Keratinocyte (primary cell): ENCODE measurements at regions not wholly inside any gene's neighbourhood (a gene's known extent, or its start where the extent isn't known, plus 50 kb on each side); places are given as distances from the start of the nearest gene placed in this dataset.

Experiments used
- DNase-seq: peaks from one replicate; pipeline ENCODE4 v3.0.0-alpha.2; 2011; ENCODE audit warnings: low read depth, missing footprints, low spot score
- FAIRE-seq: peaks from 2 replicates; lab custom pipeline; 2011; peaks lifted over from hg19 to GRCh38; lab: Jason Lieb, UNC
- H2AFZ ChIP-seq: 2 replicates; pipeline ENCODE4 v1.6.0; 2012; ENCODE audit warnings: low read length, control low read depth, inconsistent platforms; ENCODE audit not compliant: control insufficient read depth
- H3K27ac ChIP-seq: 2 replicates; pipeline ENCODE4 v1.5.1; 2011; ENCODE audit warnings: low read length; ENCODE audit not compliant: control insufficient read depth, insufficient read depth
- H3K27me3 ChIP-seq: 3 replicates; pipeline ENCODE4 v1.6.0; 2011; ENCODE audit warnings: low read length; ENCODE audit not compliant: control insufficient read depth, insufficient read depth; ENCODE audit errors: extremely low read depth
- H3K36me3 ChIP-seq, 2 experiments: 2 replicates in 1 of 2; 3 replicates in 1 of 2; pipeline ENCODE4 v1.5.1; 2011; ENCODE audit warnings: low read length in 2 of 2, mild to moderate bottlenecking in 1 of 2; ENCODE audit not compliant: control insufficient read depth in 2 of 2, insufficient read depth in 2 of 2; ENCODE audit errors: extremely low read depth in 1 of 2
- H3K4me1 ChIP-seq: 3 replicates; pipeline ENCODE4 v1.5.1; 2011; ENCODE audit warnings: low read length; ENCODE audit not compliant: control insufficient read depth, insufficient read depth; ENCODE audit errors: extremely low read depth
- H3K4me2 ChIP-seq: 3 replicates; pipeline ENCODE4 v1.6.0; 2011; ENCODE audit warnings: low read depth, low read length; ENCODE audit not compliant: control insufficient read depth, insufficient read depth; ENCODE audit errors: extremely low read depth
- H3K4me3 ChIP-seq, 3 experiments: fragments of 200-600 bp in 1 of 3; sonication (generic) in 1 of 3; 2 replicates in 2 of 3; 3 replicates in 1 of 3; pipeline ENCODE4 v1.5.1; 2011 to 2016; ENCODE audit warnings: low read length in 3 of 3, mild to moderate bottlenecking in 3 of 3, control low read depth in 2 of 3, inconsistent platforms in 1 of 3, low read depth in 1 of 3, mixed read lengths in 1 of 3, mixed run types in 1 of 3, moderate library complexity in 1 of 3; ENCODE audit not compliant: control insufficient read depth in 2 of 3, insufficient read depth in 2 of 3; ENCODE audit errors: extremely low read depth in 1 of 3
- H3K79me2 ChIP-seq: 2 replicates; pipeline ENCODE4 v1.6.0; 2012; ENCODE audit warnings: low read length; ENCODE audit not compliant: control insufficient read depth, insufficient read depth
- H3K9ac ChIP-seq: 3 replicates; pipeline ENCODE4 v1.6.0; 2011; ENCODE audit warnings: low read length; ENCODE audit not compliant: control insufficient read depth, insufficient read depth; ENCODE audit errors: extremely low read depth
- H3K9me1 ChIP-seq: 3 replicates; pipeline ENCODE4 v1.6.0; 2011; ENCODE audit warnings: low read length; ENCODE audit not compliant: control insufficient read depth, insufficient read depth; ENCODE audit errors: extremely low read depth
- H3K9me3 ChIP-seq: 2 replicates; pipeline ENCODE4 v1.5.1; 2012; ENCODE audit warnings: low read depth, low read length; ENCODE audit not compliant: control insufficient read depth
- H4K20me1 ChIP-seq: 3 replicates; pipeline ENCODE4 v1.6.0; 2011; ENCODE audit warnings: low read length; ENCODE audit not compliant: control insufficient read depth, insufficient read depth; ENCODE audit errors: extremely low read depth
- CTCF ChIP-seq, 3 experiments: IDR thresholded peaks in 1 of 3; conservative IDR thresholded peaks in 1 of 3; optimal IDR thresholded peaks in 1 of 3; 2 replicates in 2 of 3; 3 replicates in 1 of 3; pipeline versions ENCODE3 to v1.5.1; 2011; ENCODE audit warnings: low read length in 3 of 3, mild to moderate bottlenecking in 3 of 3, moderate library complexity in 2 of 3, control low read depth in 1 of 3, inconsistent platforms in 1 of 3; ENCODE audit not compliant: insufficient read depth in 2 of 3; ENCODE audit errors: extremely low read depth in 1 of 3
- EZH2 ChIP-seq: IDR thresholded peaks from one replicate; pipeline ENCODE4 v1.6.1; 2012; ENCODE audit warnings: inconsistent platforms, mild to moderate bottlenecking, low read length, moderate library complexity
- dilution Hi-C: fragments of 300-500 bp; cut with MboI; formaldehyde crosslinking; loops from one replicate; pipeline ENCODE4 v1.7.0; 2020; ENCODE audit warnings: low sequenced_read_pairs; ENCODE audit not compliant: extremely low pct_ligation_motif_present

GRCh38 chr12:89999699-90000505 lies 291.3 kb upstream of the ATP2B1 start:
- DNase-seq (no peak), FAIRE-seq (no peak)
- Histone ChIP-seq H3K27me3 (no peaks in the 10 kb centered on the region), H3K9ac (no peak overlapping the region), H3K79me2 (no peaks in the 10 kb centered on the region), H3K4me2 (no peak overlapping the region), H2AFZ (no peak overlapping the region), H3K36me3 (no peaks in the 10 kb centered on the region), H3K9me3 (no peaks in the 10 kb centered on the region), H3K27ac (no peak overlapping the region), H4K20me1 (no peaks in the 10 kb centered on the region), H3K9me1 (no peaks in the 10 kb centered on the region), H3K4me1 (no peaks in the 10 kb centered on the region), H3K4me3 (no peak overlapping the region)
- dilution Hi-C loops, result no loop called here
- no peak for TF ChIP-seq EZH2
- no peak for TF ChIP-seq CTCF (optimal IDR thresholded peaks at IDR 0.05 in 1 of 3, IDR thresholded peaks at IDR 0.05 in 1 of 3, conservative IDR thresholded peaks at IDR 0.05 in 1 of 3; ENCODE audit: extremely low read depth in 1 of 3, insufficient read depth in 2 of 3, low read length in 3 of 3)

- TF ChIP-seq EZH2, result no peak
- no peak for TF ChIP-seq CTCF (optimal IDR thresholded peaks at IDR 0.05 in 1 of 3, IDR thresholded peaks at IDR 0.05 in 1 of 3, conservative IDR thresholded peaks at IDR 0.05 in 1 of 3; ENCODE audit: extremely low read depth in 1 of 3, insufficient read depth in 2 of 3, low read length in 3 of 3)
- Histone ChIP-seq H3K4me3 (no peak overlapping the region), H3K9me1 (no peaks in the 10 kb centered on the region), H3K4me2 (no peak overlapping the region), H3K36me3 (no peaks in the 10 kb centered on the region), H3K9me3 (no peaks in the 10 kb centered on the region), H3K27me3 (no peaks in the 10 kb centered on the region), H3K9ac (no peak overlapping the region), H3K27ac (no peak overlapping the region), H4K20me1 (no peaks in the 10 kb centered on the region), H3K79me2 (no peaks in the 10 kb centered on the region), H2AFZ (no peak overlapping the region), H3K4me1 (no peaks in the 10 kb centered on the region)
- DNase-seq (no peak), FAIRE-seq (no peak)
- dilution Hi-C loops, result no loop called here
Measured at GRCh38 chr12:89995870-89996269, 287.2 kb upstream of the ATP2B1 start.
